ENCODE measurements at regions not wholly inside any gene's neighbourhood (a gene's known extent, or its start where the extent isn't known, plus 50 kb on each side); places are given as distances from the start of the nearest gene placed in this dataset.

DNA sequence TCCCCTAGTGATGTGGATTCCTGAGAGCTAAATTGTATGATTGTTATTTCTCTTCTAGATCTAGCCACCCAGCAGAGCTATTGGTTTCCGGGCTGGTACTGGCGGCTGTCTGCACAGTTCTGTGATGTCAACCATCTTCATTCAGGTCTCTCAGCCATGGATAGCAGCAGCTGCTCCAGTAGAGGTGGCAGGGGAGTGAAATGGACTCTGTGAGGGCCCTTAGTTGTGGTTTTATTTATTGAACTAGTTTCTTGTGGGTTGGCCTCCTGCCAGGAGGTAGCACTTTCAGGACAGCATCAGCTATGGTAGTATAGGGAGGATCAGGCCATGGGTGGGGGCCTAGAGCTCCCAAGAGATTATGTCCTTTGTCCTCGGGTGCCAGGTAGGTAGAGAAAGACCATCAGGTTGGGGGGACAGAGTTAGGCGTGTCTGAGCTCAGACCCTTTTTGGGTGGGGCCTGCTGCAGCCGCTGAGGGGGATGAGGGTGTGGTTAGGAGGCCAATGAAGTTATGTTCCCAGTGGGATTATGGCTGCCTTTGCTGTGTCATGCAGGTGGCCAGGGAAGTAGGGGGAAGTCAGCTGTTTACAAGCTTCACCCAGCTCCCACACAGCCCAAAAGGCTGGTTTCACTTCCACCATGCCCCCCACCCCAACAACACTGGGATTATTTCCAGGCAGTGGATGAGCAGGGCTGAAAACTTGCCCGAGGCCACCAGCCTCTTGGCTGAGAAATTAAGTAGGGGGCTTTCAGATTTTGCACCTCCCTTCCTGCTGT is 55.1 kb upstream of the RGS4 start:
- TF ChIP-seq, protein P1, sequence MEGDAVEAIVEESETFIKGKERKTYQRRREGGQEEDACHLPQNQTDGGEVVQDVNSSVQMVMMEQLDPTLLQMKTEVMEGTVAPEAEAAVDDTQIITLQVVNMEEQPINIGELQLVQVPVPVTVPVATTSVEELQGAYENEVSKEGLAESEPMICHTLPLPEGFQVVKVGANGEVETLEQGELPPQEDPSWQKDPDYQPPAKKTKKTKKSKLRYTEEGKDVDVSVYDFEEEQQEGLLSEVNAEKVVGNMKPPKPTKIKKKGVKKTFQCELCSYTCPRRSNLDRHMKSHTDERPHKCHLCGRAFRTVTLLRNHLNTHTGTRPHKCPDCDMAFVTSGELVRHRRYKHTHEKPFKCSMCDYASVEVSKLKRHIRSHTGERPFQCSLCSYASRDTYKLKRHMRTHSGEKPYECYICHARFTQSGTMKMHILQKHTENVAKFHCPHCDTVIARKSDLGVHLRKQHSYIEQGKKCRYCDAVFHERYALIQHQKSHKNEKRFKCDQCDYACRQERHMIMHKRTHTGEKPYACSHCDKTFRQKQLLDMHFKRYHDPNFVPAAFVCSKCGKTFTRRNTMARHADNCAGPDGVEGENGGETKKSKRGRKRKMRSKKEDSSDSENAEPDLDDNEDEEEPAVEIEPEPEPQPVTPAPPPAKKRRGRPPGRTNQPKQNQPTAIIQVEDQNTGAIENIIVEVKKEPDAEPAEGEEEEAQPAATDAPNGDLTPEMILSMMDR (IDR thresholded peaks at IDR 0.05; ENCODE audit: unreplicated experiment), result no peak
- CTCF ChIA-PET, result no interaction called here
- peak; percentile 52 for DNase-seq
- no peak overlapping the region for H3K4me3 Mint-ChIP-seq (ENCODE audit: low read depth, unreplicated experiment)
- H3K4me1 Mint-ChIP-seq (ENCODE audit: low read depth, unreplicated experiment), result peaks cover 14% of the 10 kb centered on the region
- BruUV-seq (replicated peaks), result no TSS peak
- no peaks in the 10 kb centered on the region for H3K27me3 Mint-ChIP-seq (ENCODE audit: unreplicated experiment)
- no peaks in the 10 kb centered on the region for H3K9me3 Mint-ChIP-seq (ENCODE audit: low read depth, unreplicated experiment)
- no peak overlapping the region for H3K27ac Mint-ChIP-seq (ENCODE audit: unreplicated experiment)
- intact Hi-C loops (cut with micrococcal nuclease; ENCODE audit: unreplicated experiment), result no loop called here
- no peaks in the 10 kb centered on the region for H3K36me3 Mint-ChIP-seq (ENCODE audit: insufficient read depth, unreplicated experiment)

DNA sequence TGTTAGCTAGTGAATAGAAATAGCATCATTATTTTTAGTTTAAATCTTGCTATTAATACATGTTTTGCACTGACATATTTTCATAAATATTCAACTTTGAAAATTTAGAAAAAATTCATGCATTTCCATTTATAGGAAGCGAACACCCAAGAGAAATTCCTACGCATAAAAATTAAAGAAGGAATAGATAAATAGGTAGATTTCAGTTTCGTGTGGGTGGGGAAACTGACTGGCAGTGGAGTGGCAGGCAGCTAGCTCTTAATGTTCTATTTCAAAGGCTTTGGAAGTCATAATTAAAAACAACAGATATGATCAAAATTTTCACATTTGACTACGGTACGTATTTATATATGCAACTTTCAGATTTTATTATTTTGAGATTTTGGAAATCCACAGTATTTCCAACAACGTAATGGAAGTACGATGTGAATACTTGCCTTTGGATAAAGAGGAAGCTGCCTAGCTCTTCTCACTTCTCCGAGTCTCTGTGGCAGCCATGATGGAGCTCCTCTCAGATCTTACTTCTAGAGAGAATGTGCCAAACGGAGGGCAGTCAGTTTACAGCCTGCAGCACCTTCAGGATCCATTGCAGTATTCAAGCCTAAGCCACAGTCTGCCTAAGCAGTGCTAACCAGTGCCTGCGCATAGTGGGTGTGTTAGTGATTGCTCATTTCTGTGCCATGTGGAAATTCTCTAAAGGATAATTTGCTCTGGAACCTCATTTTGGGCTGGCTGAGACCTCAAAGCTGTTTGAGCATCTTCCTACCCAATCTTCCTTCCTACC is 62.9 kb upstream of the RGS4 start:
- Mint-ChIP-seq H3K27ac (ENCODE audit: unreplicated experiment) (no peak overlapping the region), H3K9me3 (ENCODE audit: low read depth, unreplicated experiment) (peaks cover 2% of the 10 kb centered on the region), H3K27me3 (ENCODE audit: unreplicated experiment) (no peaks in the 10 kb centered on the region), H3K4me3 (ENCODE audit: low read depth, unreplicated experiment) (no peak overlapping the region), H3K4me1 (ENCODE audit: low read depth, unreplicated experiment) (no peaks in the 10 kb centered on the region), H3K36me3 (ENCODE audit: insufficient read depth, unreplicated experiment) (no peaks in the 10 kb centered on the region)
- TF ChIP-seq, protein P1 (IDR thresholded peaks at IDR 0.05; ENCODE audit: unreplicated experiment), result no peak
- no peak for DNase-seq
- BruUV-seq (replicated peaks), result no TSS peak
- CTCF ChIA-PET, result no interaction called here
- intact Hi-C loops (cut with micrococcal nuclease; ENCODE audit: unreplicated experiment), result no loop called here

DNA sequence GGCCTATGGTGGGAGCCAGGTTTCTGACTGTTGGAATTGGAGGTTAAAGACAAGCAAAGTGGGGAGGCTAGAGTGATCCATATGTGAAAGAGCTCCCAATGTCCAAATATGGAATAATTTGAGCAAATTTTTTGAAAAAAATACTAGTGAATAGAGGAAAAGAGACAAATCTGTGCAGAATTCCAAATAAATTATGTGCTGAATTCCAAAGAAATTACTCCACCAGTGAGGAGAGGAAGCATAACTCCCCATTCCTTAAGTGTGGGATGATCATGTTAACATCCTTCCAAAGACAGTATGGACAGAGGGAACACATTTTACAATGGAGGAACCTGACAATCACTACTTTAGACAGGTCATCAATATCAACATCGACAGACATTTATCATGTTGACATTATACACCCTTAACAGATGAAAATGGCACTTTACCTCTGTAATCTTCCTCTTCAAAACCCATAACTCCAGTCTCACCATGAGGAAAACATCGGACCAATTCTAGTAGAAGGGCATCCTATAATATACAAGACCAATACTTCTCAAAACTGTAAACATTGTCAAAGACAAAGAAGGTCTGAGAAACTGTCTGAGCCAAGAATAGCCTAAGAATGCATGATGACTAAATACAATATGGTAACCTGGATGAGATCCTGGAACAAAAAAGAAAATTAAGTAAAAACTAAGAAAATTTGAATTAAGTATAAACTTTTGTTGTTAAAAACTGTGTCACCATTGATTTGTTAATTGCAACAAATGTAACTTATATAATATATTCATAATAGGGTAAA is 71.5 kb upstream of the RGS4 start:
- Mint-ChIP-seq H3K27me3 (ENCODE audit: unreplicated experiment) (no peaks in the 10 kb centered on the region), H3K27ac (ENCODE audit: unreplicated experiment) (no peak overlapping the region), H3K9me3 (ENCODE audit: low read depth, unreplicated experiment) (no peaks in the 10 kb centered on the region), H3K36me3 (ENCODE audit: insufficient read depth, unreplicated experiment) (no peaks in the 10 kb centered on the region), H3K4me1 (ENCODE audit: low read depth, unreplicated experiment) (no peaks in the 10 kb centered on the region), H3K4me3 (ENCODE audit: low read depth, unreplicated experiment) (no peak overlapping the region)
- CTCF ChIA-PET, result interaction anchor here (1.1 kb wide), 1 partner anchor 10 kb away, joined by 3 read pairs; no protein-coding TSS in a partner anchor
- DNase-seq, result no peak
- TF ChIP-seq, protein P1 (IDR thresholded peaks at IDR 0.05; ENCODE audit: unreplicated experiment), result no peak
- intact Hi-C loops (cut with micrococcal nuclease; ENCODE audit: unreplicated experiment), result no loop called here
- no TSS peak for BruUV-seq (replicated peaks)

GRCh38 chr1:162996261-162996660 is 72.9 kb upstream of the RGS4 start:
- no peaks in the 10 kb centered on the region for H3K4me1 Mint-ChIP-seq (ENCODE audit: low read depth, unreplicated experiment)
- no peaks in the 10 kb centered on the region for H3K27me3 Mint-ChIP-seq (ENCODE audit: unreplicated experiment)
- CTCF ChIA-PET, result no interaction called here
- intact Hi-C loops (cut with micrococcal nuclease; ENCODE audit: unreplicated experiment), result no loop called here
- DNase-seq, result no peak
- no peaks in the 10 kb centered on the region for H3K36me3 Mint-ChIP-seq (ENCODE audit: insufficient read depth, unreplicated experiment)
- H3K4me3 Mint-ChIP-seq (ENCODE audit: low read depth, unreplicated experiment), result no peak overlapping the region
- H3K9me3 Mint-ChIP-seq (ENCODE audit: low read depth, unreplicated experiment), result no peaks in the 10 kb centered on the region
- BruUV-seq (replicated peaks), result no TSS peak
- H3K27ac Mint-ChIP-seq (ENCODE audit: unreplicated experiment), result no peak overlapping the region
- TF ChIP-seq, protein P1 (IDR thresholded peaks at IDR 0.05; ENCODE audit: unreplicated experiment), result no peak

Measured in Calu3 (cell line).